ENCODE measurements at regions not wholly inside any gene's neighbourhood (a gene's known extent, or its start where the extent isn't known, plus 50 kb on each side); places are given as distances from the start of the nearest gene placed in this dataset.

GRCh38 chr11:70811915-70812314 lies 413.6 kb downstream of the CTTN start:
- FAIRE-seq (no peak), DNase-seq (ENCODE audit: low spot score) (no peak)

GRCh38 chr11:70812472-70812871 lies 414.1 kb downstream of the CTTN start:
- FAIRE-seq, result no peak

GRCh38 chr11:70813651-70814050 lies 415.3 kb downstream of the CTTN start:
- FAIRE-seq (no peak), DNase-seq (ENCODE audit: low spot score) (no peak)

More at GRCh38 chr11:70812472-70812871, 414.1 kb downstream of the CTTN start:
- DNase-seq (ENCODE audit: low spot score), result no peak

- FAIRE-seq, result no peak
- no peak for DNase-seq (ENCODE audit: low spot score)
Measured at GRCh38 chr11:70815485-70815832, 417.1 kb downstream of the CTTN start.

GRCh38 chr11:70816156-70816678 lies 417.9 kb downstream of the CTTN start:
- DNase-seq (ENCODE audit: low spot score), result no peak
- no peak for FAIRE-seq

GRCh38 chr11:70818351-70818750 lies 420.0 kb downstream of the CTTN start:
- DNase-seq (ENCODE audit: low spot score) (no peak), FAIRE-seq (no peak)

GRCh38 chr11:70819022-70819421 lies 420.7 kb downstream of the CTTN start:
- DNase-seq (ENCODE audit: low spot score) (no peak), FAIRE-seq (no peak)

- FAIRE-seq (no peak), DNase-seq (ENCODE audit: low spot score) (no peak)
Measured at GRCh38 chr11:70820311-70820710, 422.0 kb downstream of the CTTN start.

- DNase-seq (ENCODE audit: low spot score) (no peak), FAIRE-seq (no peak)
Measured at GRCh38 chr11:70820712-70821111, 422.4 kb downstream of the CTTN start.

GRCh38 chr11:70823771-70824170 lies 425.4 kb downstream of the CTTN start:
- FAIRE-seq, result no peak
- DNase-seq (ENCODE audit: low spot score), result no peak

- DNase-seq (ENCODE audit: low spot score), result no peak
Measured at GRCh38 chr11:70824605-70825245, 426.4 kb downstream of the CTTN start.

GRCh38 chr11:70825893-70826540 lies 426.4 kb downstream of the SHANK2 start:
- FAIRE-seq (no peak), DNase-seq (ENCODE audit: low spot score) (no peak)

More at GRCh38 chr11:70824605-70825245, 426.4 kb downstream of the CTTN start:
- FAIRE-seq, result no peak

GRCh38 chr11:70826541-70827335 lies 425.6 kb downstream of the SHANK2 start:
- FAIRE-seq (no peak), DNase-seq (ENCODE audit: low spot score) (no peak)

GRCh38 chr11:70828593-70829082 lies 423.7 kb downstream of the SHANK2 start:
- FAIRE-seq, result no peak
- DNase-seq (ENCODE audit: low spot score), result no peak

GRCh38 chr11:70829134-70829885 lies 423.1 kb downstream of the SHANK2 start:
- DNase-seq (ENCODE audit: low spot score) (no peak), FAIRE-seq (no peak)

GRCh38 chr11:70829886-70830272 lies 422.5 kb downstream of the SHANK2 start:
- no peak for FAIRE-seq
- no peak for DNase-seq (ENCODE audit: low spot score)

GRCh38 chr11:70833011-70833410 lies 419.4 kb downstream of the SHANK2 start:
- FAIRE-seq (no peak), DNase-seq (ENCODE audit: low spot score) (no peak)

- DNase-seq (ENCODE audit: low spot score), result no peak
- FAIRE-seq, result no peak
Measured at GRCh38 chr11:70833554-70833953, 418.8 kb downstream of the SHANK2 start.

GRCh38 chr11:70834277-70834940 lies 418.0 kb downstream of the SHANK2 start:
- DNase-seq (ENCODE audit: low spot score), result no peak
- FAIRE-seq, result no peak

GRCh38 chr11:70834984-70835560 lies 417.3 kb downstream of the SHANK2 start:
- FAIRE-seq, result no peak
- no peak for DNase-seq (ENCODE audit: low spot score)
